Chondrocyte (in vitro differentiated cells): ENCODE measurements at regions not wholly inside any gene's neighbourhood (a gene's known extent, or its start where the extent isn't known, plus 50 kb on each side); places are given as distances from the start of the nearest gene placed in this dataset.

ENCODE experiments used
- DNase-seq: peaks from one replicate; pipeline ENCODE4 v3.0.0; 2021; ENCODE audit warnings: mixed read lengths, low spot score
- H3K27ac Mint-ChIP-seq: one replicate; pipeline ENCODE4 v1.8.0; 2021; ENCODE audit warnings: mild to moderate bottlenecking, moderate library complexity, mixed read lengths; ENCODE audit not compliant: unreplicated experiment
- H3K27me3 Mint-ChIP-seq: 2 replicates; pipeline ENCODE4 v1.8.0; 2021; ENCODE audit warnings: low read depth, mixed read lengths
- H3K36me3 Mint-ChIP-seq: 2 replicates; pipeline ENCODE4 v1.8.0; 2021; ENCODE audit warnings: low read depth, mixed read lengths
- H3K4me1 Mint-ChIP-seq: 2 replicates; pipeline ENCODE4 v1.8.0; 2021; ENCODE audit warnings: low read depth, mild to moderate bottlenecking, mixed read lengths
- H3K4me3 Mint-ChIP-seq: one replicate; pipeline ENCODE4 v1.8.0; 2021; ENCODE audit warnings: mild to moderate bottlenecking, moderate library complexity, mixed read lengths; ENCODE audit not compliant: unreplicated experiment
- H3K9me3 Mint-ChIP-seq: 2 replicates; pipeline ENCODE4 v1.8.0; 2021; ENCODE audit warnings: low read depth, mixed read lengths
- CTCF ChIP-seq: fragments of 200-600 bp; sonication (generic); IDR thresholded peaks from 2 replicates; pipeline ENCODE4 v1.5.0; 2021; ENCODE audit warnings: antibody characterized with exemption, mild to moderate bottlenecking, moderate library complexity

- H3K36me3 Mint-ChIP-seq: no peaks in the 10 kb centered on the region
- no peak overlapping the region for H3K27ac Mint-ChIP-seq
- H3K9me3 Mint-ChIP-seq: no peaks in the 10 kb centered on the region
- H3K4me1 Mint-ChIP-seq: no peaks in the 10 kb centered on the region
- no peak for DNase-seq
- H3K27me3 Mint-ChIP-seq: no peaks in the 10 kb centered on the region
- TF ChIP-seq CTCF: no peak
- no peak overlapping the region for H3K4me3 Mint-ChIP-seq
These were observed 196.5 kb upstream of the DGKB start for GRCh38 chr7:15099074-15099473.

GRCh38 chr7:15096853-15097252, 194.3 kb upstream of the DGKB start:
- Mint-ChIP-seq H3K36me3 (no peaks in the 10 kb centered on the region), H3K9me3 (no peaks in the 10 kb centered on the region), H3K4me3 (no peak overlapping the region), H3K27me3 (no peaks in the 10 kb centered on the region), H3K27ac (no peak overlapping the region), H3K4me1 (no peaks in the 10 kb centered on the region)
- no peak for TF ChIP-seq CTCF
- no peak for DNase-seq

- Mint-ChIP-seq H3K4me1 (no peaks in the 10 kb centered on the region), H3K9me3 (no peaks in the 10 kb centered on the region), H3K27ac (no peak overlapping the region), H3K4me3 (no peak overlapping the region), H3K27me3 (no peaks in the 10 kb centered on the region), H3K36me3 (no peaks in the 10 kb centered on the region)
- no peak for DNase-seq
- TF ChIP-seq CTCF: no peak
These were observed 192.4 kb upstream of the DGKB start for GRCh38 chr7:15094989-15095388.

- H3K36me3 Mint-ChIP-seq: no peaks in the 10 kb centered on the region
- peaks cover 34% of the 10 kb centered on the region for H3K4me1 Mint-ChIP-seq
- no peak overlapping the region for H3K27ac Mint-ChIP-seq
- H3K27me3 Mint-ChIP-seq: no peaks in the 10 kb centered on the region
- TF ChIP-seq CTCF: no peak
- no peak for DNase-seq
- no peak overlapping the region for H3K4me3 Mint-ChIP-seq
- peaks cover 2% of the 10 kb centered on the region for H3K9me3 Mint-ChIP-seq
These were observed 185.2 kb upstream of the DGKB start for GRCh38 chr7:15087771-15088170.

- Mint-ChIP-seq H3K4me3 (no peak overlapping the region), H3K36me3 (no peaks in the 10 kb centered on the region), H3K4me1 (peaks cover 34% of the 10 kb centered on the region), H3K27ac (peak overlapping the region; percentile 18), H3K9me3 (peaks cover 2% of the 10 kb centered on the region), H3K27me3 (no peaks in the 10 kb centered on the region)
- DNase-seq: no peak
- no peak for TF ChIP-seq CTCF
These were observed 184.3 kb upstream of the DGKB start for GRCh38 chr7:15086862-15087261.
